H9 (cell line): ENCODE measurements at regions not wholly inside any gene's neighbourhood (a gene's known extent, or its start where the extent isn't known, plus 50 kb on each side); places are given as distances from the start of the nearest gene placed in this dataset.

Experiments used
- DNase-seq: peaks from one replicate; pipeline ENCODE4 v3.0.0-alpha.2; 2017
- H2AFZ ChIP-seq: one replicate; pipeline ENCODE4 v1.6.1; 2013; ENCODE audit warnings: mild to moderate bottlenecking, low read length, control low read depth, moderate library complexity
- H2AK5ac ChIP-seq: 2 replicates; pipeline ENCODE4 v1.6.1; 2013; ENCODE audit warnings: low read length, control low read depth, mixed read lengths; ENCODE audit not compliant: insufficient read length
- H2BK120ac ChIP-seq: one replicate; pipeline ENCODE4 v1.6.1; 2013; ENCODE audit warnings: low read depth, mild to moderate bottlenecking, low read length, control low read depth, inconsistent platforms; ENCODE audit not compliant: poor library complexity, severe bottlenecking
- H2BK12ac ChIP-seq: 2 replicates; pipeline ENCODE4 v1.6.1; 2013; ENCODE audit warnings: low read length, control low read depth, mixed read lengths, low read depth; ENCODE audit not compliant: insufficient read length
- H2BK15ac ChIP-seq: 2 replicates; pipeline ENCODE4 v1.6.1; 2013; ENCODE audit warnings: low read depth, low read length, control low read depth
- H2BK20ac ChIP-seq: one replicate; pipeline ENCODE4 v1.6.1; 2013; ENCODE audit warnings: low read depth, mild to moderate bottlenecking, low read length, control low read depth, inconsistent platforms; ENCODE audit not compliant: poor library complexity, severe bottlenecking
- H2BK5ac ChIP-seq: 2 replicates; pipeline ENCODE4 v1.6.1; 2013; ENCODE audit warnings: low read length, control low read depth, mixed read lengths; ENCODE audit not compliant: insufficient read length
- H3K14ac ChIP-seq: 2 replicates; pipeline ENCODE4 v1.6.1; 2013; ENCODE audit warnings: low read length, control low read depth; ENCODE audit not compliant: insufficient read depth
- H3K18ac ChIP-seq: 2 replicates; pipeline ENCODE4 v1.6.1; 2013; ENCODE audit warnings: low read depth, mild to moderate bottlenecking, mixed read lengths, low read length, control low read depth; ENCODE audit not compliant: insufficient read length
- H3K23ac ChIP-seq: 2 replicates; pipeline ENCODE4 v1.6.1; 2013; ENCODE audit warnings: low read length, control low read depth, mixed read lengths, low read depth; ENCODE audit not compliant: insufficient read length
- H3K23me2 ChIP-seq: 2 replicates; pipeline ENCODE4 v1.6.1; 2013; ENCODE audit warnings: low read depth, mild to moderate bottlenecking, mixed read lengths, low read length, control low read depth; ENCODE audit not compliant: insufficient read length, poor library complexity, severe bottlenecking
- H3K27ac ChIP-seq: 2 replicates; pipeline ENCODE4 v1.5.1; 2013; ENCODE audit warnings: low read length, control low read depth, mixed read lengths, low read depth; ENCODE audit not compliant: insufficient read length
- H3K27me3 ChIP-seq: 2 replicates; pipeline ENCODE4 v1.6.1; 2013; ENCODE audit warnings: low read length, control low read depth, inconsistent platforms; ENCODE audit not compliant: insufficient read depth
- H3K4ac ChIP-seq: 2 replicates; pipeline ENCODE4 v1.6.1; 2013; ENCODE audit warnings: low read depth, mild to moderate bottlenecking, control low read depth, inconsistent platforms, low read length, moderate library complexity
- H3K4me1 ChIP-seq: 2 replicates; pipeline ENCODE4 v1.6.1; 2013; ENCODE audit warnings: low read length, control low read depth, inconsistent platforms; ENCODE audit not compliant: insufficient read depth
- H3K4me2 ChIP-seq: 2 replicates; pipeline ENCODE4 v1.6.1; 2013; ENCODE audit warnings: low read length, control low read depth, mixed read lengths; ENCODE audit not compliant: insufficient read length, insufficient read depth
- H3K56ac ChIP-seq: 2 replicates; pipeline ENCODE4 v1.6.1; 2013; ENCODE audit warnings: low read depth, mild to moderate bottlenecking, mixed read lengths, low read length, control low read depth; ENCODE audit not compliant: insufficient read length
- H3K79me1 ChIP-seq: 2 replicates; pipeline ENCODE4 v1.6.1; 2013; ENCODE audit warnings: low read depth, mild to moderate bottlenecking, moderate library complexity, low read length, control low read depth, inconsistent platforms; ENCODE audit not compliant: insufficient read depth, poor library complexity, severe bottlenecking
- H3K79me2 ChIP-seq: 2 replicates; pipeline ENCODE4 v1.6.1; 2013; ENCODE audit warnings: low read length, control low read depth, inconsistent platforms; ENCODE audit not compliant: insufficient read depth
- H3K9ac ChIP-seq: 2 replicates; pipeline ENCODE4 v1.6.1; 2013; ENCODE audit warnings: low read length, control low read depth, mixed read lengths; ENCODE audit not compliant: insufficient read length; ENCODE audit errors: extremely low read depth
- H3K9me3 ChIP-seq: one replicate; pipeline ENCODE4 v1.6.1; 2013; ENCODE audit warnings: low read depth, low read length, inconsistent platforms; ENCODE audit not compliant: control insufficient read depth
- H3T11ph ChIP-seq: one replicate; pipeline ENCODE4 v1.6.1; 2013; ENCODE audit warnings: mild to moderate bottlenecking, low read length, control low read depth, inconsistent platforms
- H4K20me1 ChIP-seq: one replicate; pipeline ENCODE4 v1.6.1; 2013; ENCODE audit not compliant: control insufficient read depth, insufficient read length, insufficient read depth
- H4K5ac ChIP-seq: 2 replicates; pipeline ENCODE4 v1.6.1; 2013; ENCODE audit warnings: low read depth, mild to moderate bottlenecking, mixed read lengths, low read length, control low read depth; ENCODE audit not compliant: insufficient read length
- H4K8ac ChIP-seq: replicated peaks from 2 replicates; pipeline ENCODE4 v1.6.1; 2013; ENCODE audit warnings: low read length, control low read depth, mixed read lengths, low read depth; ENCODE audit not compliant: insufficient read length
- H4K91ac ChIP-seq: 2 replicates; pipeline ENCODE4 v1.6.1; 2013; ENCODE audit warnings: low read depth, mild to moderate bottlenecking, moderate library complexity, mixed read lengths, low read length, control low read depth; ENCODE audit not compliant: insufficient read length
- H3K27ac Mint-ChIP-seq, 3 experiments: 2 replicates in 2 of 3; 3 replicates in 1 of 3; pipeline ENCODE4 v1.8.0; 2020 to 2021; ENCODE audit warnings: mixed read lengths in 3 of 3, mild to moderate bottlenecking in 1 of 3, moderate library complexity in 1 of 3
- H3K27me3 Mint-ChIP-seq: 2 replicates; pipeline ENCODE4 v1.8.0; 2021; ENCODE audit warnings: low read depth, mild to moderate bottlenecking, moderate library complexity, mixed read lengths
- H3K36me3 Mint-ChIP-seq, 3 experiments: 2 replicates in 2 of 3; 3 replicates in 1 of 3; pipeline ENCODE4 v1.8.0; 2020 to 2021; ENCODE audit warnings: low read depth in 3 of 3, mixed read lengths in 3 of 3; ENCODE audit not compliant: insufficient read depth in 1 of 3
- H3K4me1 Mint-ChIP-seq, 2 experiments: 2 replicates each; pipeline ENCODE4 v1.8.0; 2020; ENCODE audit warnings: mixed read lengths in 2 of 2
- H3K4me3 Mint-ChIP-seq, 2 experiments: 2 replicates in 1 of 2; 3 replicates in 1 of 2; pipeline ENCODE4 v1.8.0; 2020 to 2021; ENCODE audit warnings: mild to moderate bottlenecking in 2 of 2, mixed read lengths in 2 of 2, moderate library complexity in 1 of 2
- H3K9me3 Mint-ChIP-seq, 2 experiments: 2 replicates in 1 of 2; 3 replicates in 1 of 2; pipeline ENCODE4 v1.8.0; 2020; ENCODE audit warnings: mild to moderate bottlenecking in 2 of 2, mixed read lengths in 2 of 2, moderate library complexity in 1 of 2
- CTCF ChIP-seq: fragments of 200-600 bp; sonication (generic); conservative IDR thresholded peaks from 3 replicates; pipeline ENCODE4 v1.8.0; 2021; ENCODE audit warnings: antibody characterized with exemption, mild to moderate bottlenecking
- WGBS: extraction: QIAGEN DNeasy Blood & Tissue Kit; methylation state at CpG from one replicate; pipeline ENCODE4 v1.1.7; 2013; ENCODE audit warnings: missing lambda C conversion rate, low lambda C conversion rate, mixed read lengths; ENCODE audit not compliant: insufficient read length; ENCODE audit errors: extremely low coverage; 5-methylcytosine and 5-hydroxymethylcytosine counted together

DNA sequence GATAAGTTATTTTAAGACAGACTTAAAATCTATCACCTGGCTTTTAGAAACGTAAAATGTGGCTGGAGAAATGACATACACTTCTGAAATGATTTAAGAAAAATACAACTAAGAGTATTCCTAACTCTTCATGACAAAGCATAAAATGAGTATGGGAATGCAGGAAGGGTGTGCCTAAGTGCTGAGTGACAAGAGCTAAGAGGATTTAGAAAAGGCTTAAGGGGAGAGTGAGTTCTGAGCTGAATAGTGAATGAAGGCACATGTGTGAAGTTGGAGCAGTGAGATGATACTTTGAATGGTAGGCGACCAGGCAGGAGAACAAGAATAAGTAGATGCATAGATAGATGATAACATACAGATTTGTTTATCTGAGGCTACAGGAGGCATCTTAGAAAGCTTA is 458.3 kb upstream of the TENM3 start:
- H3K23me2 ChIP-seq = no peaks in the 10 kb centered on the region
- no peaks in the 10 kb centered on the region; the same call in 1 of the 2 replicates for H3K27me3 ChIP-seq
- H3K23ac ChIP-seq = no peak overlapping the region
- no peak overlapping the region for H3K27ac Mint-ChIP-seq
- H3K79me2 ChIP-seq = no peaks in the 10 kb centered on the region
- H3K9ac ChIP-seq = no peak overlapping the region
- H2BK120ac ChIP-seq = no peak overlapping the region
- no peak overlapping the region for H2BK20ac ChIP-seq
- no peaks in the 10 kb centered on the region for H3K9me3 ChIP-seq
- H3K4me1 Mint-ChIP-seq = peaks cover 9% of the 10 kb centered on the region in 2 experiments
- H3K79me1 ChIP-seq = no peaks in the 10 kb centered on the region
- H3K18ac ChIP-seq = no peak overlapping the region
- DNase-seq = no peak
- no peak overlapping the region for H2AK5ac ChIP-seq
- no peak overlapping the region for H3T11ph ChIP-seq
- no peaks in the 10 kb centered on the region for H3K27me3 Mint-ChIP-seq
- H3K4ac ChIP-seq = no peak overlapping the region
- H2BK5ac ChIP-seq = no peak overlapping the region
- peaks cover 5 to 6% of the 10 kb centered on the region in 2 experiments; a peak in 4 of 5 replicates for H3K9me3 Mint-ChIP-seq
- H3K14ac ChIP-seq = no peak overlapping the region
- no peak overlapping the region for H4K5ac ChIP-seq
- no peak overlapping the region for H2BK15ac ChIP-seq
- H3K36me3 Mint-ChIP-seq = peaks cover 0 to 9% (median 2%) of the 10 kb centered on the region in 3 experiments; a peak in 3 of 7 replicates
- H4K91ac ChIP-seq = no peak overlapping the region
- no peak overlapping the region for H3K4me2 ChIP-seq
- H3K4me3 Mint-ChIP-seq = no peak overlapping the region
- H2AFZ ChIP-seq = no peak overlapping the region
- peaks cover 4% of the 10 kb centered on the region; the same call in 1 of the 2 replicates for H3K4me1 ChIP-seq
- no peak for TF ChIP-seq CTCF
- H2BK12ac ChIP-seq = no peak overlapping the region
- no peak overlapping the region for H3K56ac ChIP-seq
- H4K20me1 ChIP-seq = no peaks in the 10 kb centered on the region
- no CpG with 5 or more reads among the region's 2 CpGs for WGBS
- H3K27ac ChIP-seq = no peak overlapping the region
- H4K8ac ChIP-seq = no peak overlapping the region
